PC-3 (cell line): ENCODE measurements at regions not wholly inside any gene's neighbourhood (a gene's known extent, or its start where the extent isn't known, plus 50 kb on each side); places are given as distances from the start of the nearest gene placed in this dataset.

Experiments used
- EZH2phosphoT487 ChIP-seq: fragments of 300-600 bp; sonication (generic); IDR thresholded peaks from 2 replicates; pipeline ENCODE4 v1.6.1; 2018; ENCODE audit warnings: mild to moderate bottlenecking, antibody characterized with exemption, low read length, borderline replicate concordance
- TF ChIP-seq, protein P1 (sequence below): fragments of 300-600 bp; sonication (generic); conservative IDR thresholded peaks from 2 replicates; pipeline ENCODE4 v1.5.1; 2017; ENCODE audit warnings: antibody characterized with exemption, low read depth, mild to moderate bottlenecking, low read length

DNA sequence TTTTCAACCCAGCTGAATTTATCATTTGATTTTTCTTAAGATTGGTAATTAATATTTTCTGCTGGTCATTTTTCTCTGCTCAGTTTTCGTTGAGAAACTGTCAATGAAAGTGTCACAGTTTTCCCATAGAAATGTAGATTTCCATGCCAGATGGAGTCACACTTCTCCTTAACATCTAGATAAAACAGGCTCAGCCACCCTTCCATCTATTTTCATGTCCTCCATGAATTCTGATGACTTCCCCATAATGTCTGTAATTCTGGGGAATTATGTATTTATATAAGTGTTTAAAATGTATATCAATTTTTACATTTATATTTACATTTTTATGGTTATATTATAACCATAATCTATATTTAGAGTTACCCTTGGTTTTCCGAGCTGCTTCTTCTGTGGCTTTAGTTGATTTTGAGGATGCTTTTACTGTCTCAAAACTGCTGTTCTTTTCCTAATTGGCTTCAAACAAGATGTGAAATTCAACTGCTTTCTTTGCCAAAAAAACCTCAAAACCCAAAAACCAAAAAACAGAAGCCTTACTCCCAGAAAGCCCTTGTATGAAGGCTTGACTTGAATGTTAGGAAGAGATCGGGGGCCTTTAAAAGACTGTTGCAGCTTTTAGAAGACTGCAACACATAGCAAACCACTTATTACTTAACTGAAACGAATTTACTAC, 95.4 kb upstream of the CDCA7L start:
- TF ChIP-seq, protein P1, sequence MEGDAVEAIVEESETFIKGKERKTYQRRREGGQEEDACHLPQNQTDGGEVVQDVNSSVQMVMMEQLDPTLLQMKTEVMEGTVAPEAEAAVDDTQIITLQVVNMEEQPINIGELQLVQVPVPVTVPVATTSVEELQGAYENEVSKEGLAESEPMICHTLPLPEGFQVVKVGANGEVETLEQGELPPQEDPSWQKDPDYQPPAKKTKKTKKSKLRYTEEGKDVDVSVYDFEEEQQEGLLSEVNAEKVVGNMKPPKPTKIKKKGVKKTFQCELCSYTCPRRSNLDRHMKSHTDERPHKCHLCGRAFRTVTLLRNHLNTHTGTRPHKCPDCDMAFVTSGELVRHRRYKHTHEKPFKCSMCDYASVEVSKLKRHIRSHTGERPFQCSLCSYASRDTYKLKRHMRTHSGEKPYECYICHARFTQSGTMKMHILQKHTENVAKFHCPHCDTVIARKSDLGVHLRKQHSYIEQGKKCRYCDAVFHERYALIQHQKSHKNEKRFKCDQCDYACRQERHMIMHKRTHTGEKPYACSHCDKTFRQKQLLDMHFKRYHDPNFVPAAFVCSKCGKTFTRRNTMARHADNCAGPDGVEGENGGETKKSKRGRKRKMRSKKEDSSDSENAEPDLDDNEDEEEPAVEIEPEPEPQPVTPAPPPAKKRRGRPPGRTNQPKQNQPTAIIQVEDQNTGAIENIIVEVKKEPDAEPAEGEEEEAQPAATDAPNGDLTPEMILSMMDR: no peak
- TF ChIP-seq EZH2phosphoT487: no peak
